Mesothelial cell of epicardium (in vitro differentiated cells): ENCODE measurements at regions not wholly inside any gene's neighbourhood (a gene's known extent, or its start where the extent isn't known, plus 50 kb on each side); places are given as distances from the start of the nearest gene placed in this dataset.

ENCODE experiments used
- DNase-seq, 2 experiments: peaks; one replicate each; pipeline ENCODE4 v3.0.0; 2021; ENCODE audit warnings: low spot score in 2 of 2; ENCODE audit not compliant: unreplicated experiment in 2 of 2
- H3K27ac Mint-ChIP-seq: 2 replicates; pipeline ENCODE4 v1.8.0; 2021; ENCODE audit warnings: mixed read lengths
- H3K27me3 Mint-ChIP-seq: 2 replicates; pipeline ENCODE4 v1.8.0; 2021; ENCODE audit warnings: low read depth, mixed read lengths
- H3K36me3 Mint-ChIP-seq: 2 replicates; pipeline ENCODE4 v1.8.0; 2021; ENCODE audit warnings: mixed read lengths
- H3K4me1 Mint-ChIP-seq: 2 replicates; pipeline ENCODE4 v1.8.0; 2021; ENCODE audit warnings: mixed read lengths
- H3K4me3 Mint-ChIP-seq: 2 replicates; pipeline ENCODE4 v1.8.0; 2021; ENCODE audit warnings: mild to moderate bottlenecking, moderate library complexity, mixed read lengths
- H3K9me3 Mint-ChIP-seq: 2 replicates; pipeline ENCODE4 v1.8.0; 2021; ENCODE audit warnings: mixed read lengths
- TF ChIP-seq, protein P1 (sequence below): fragments of 200-600 bp; sonication (generic); IDR thresholded peaks from one replicate; pipeline ENCODE4 v1.5.0; 2021; ENCODE audit warnings: antibody characterized with exemption; ENCODE audit not compliant: unreplicated experiment

DNA sequence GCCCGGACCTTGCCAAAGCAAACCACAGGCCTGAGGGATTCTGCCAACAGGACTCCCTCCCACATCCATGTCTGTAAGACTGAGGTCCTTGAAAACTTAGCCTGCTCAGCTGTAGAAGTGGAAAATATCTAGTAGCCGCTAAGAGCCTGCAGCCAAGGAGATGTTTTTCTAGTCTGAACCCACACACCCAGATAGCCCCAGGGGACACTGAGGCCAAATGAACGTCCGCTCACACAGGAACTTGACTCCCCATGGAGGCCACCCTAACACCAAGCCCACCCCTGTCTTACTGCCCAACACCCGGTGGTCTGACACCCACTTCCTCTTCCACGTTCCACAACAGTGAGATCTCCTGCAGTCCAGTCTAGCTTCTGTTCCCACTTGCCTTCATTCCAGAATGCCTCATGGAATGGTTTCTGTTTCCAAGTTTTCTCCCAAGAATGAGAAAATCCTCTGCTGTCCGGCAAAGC lies 174.8 kb downstream of the PLPP3 start:
- H3K9me3 Mint-ChIP-seq: peaks cover 4% of the 10 kb centered on the region
- H3K4me1 Mint-ChIP-seq: no peaks in the 10 kb centered on the region
- DNase-seq: no peak
- no peaks in the 10 kb centered on the region for H3K36me3 Mint-ChIP-seq
- H3K4me3 Mint-ChIP-seq: no peak overlapping the region
- TF ChIP-seq, protein P1, sequence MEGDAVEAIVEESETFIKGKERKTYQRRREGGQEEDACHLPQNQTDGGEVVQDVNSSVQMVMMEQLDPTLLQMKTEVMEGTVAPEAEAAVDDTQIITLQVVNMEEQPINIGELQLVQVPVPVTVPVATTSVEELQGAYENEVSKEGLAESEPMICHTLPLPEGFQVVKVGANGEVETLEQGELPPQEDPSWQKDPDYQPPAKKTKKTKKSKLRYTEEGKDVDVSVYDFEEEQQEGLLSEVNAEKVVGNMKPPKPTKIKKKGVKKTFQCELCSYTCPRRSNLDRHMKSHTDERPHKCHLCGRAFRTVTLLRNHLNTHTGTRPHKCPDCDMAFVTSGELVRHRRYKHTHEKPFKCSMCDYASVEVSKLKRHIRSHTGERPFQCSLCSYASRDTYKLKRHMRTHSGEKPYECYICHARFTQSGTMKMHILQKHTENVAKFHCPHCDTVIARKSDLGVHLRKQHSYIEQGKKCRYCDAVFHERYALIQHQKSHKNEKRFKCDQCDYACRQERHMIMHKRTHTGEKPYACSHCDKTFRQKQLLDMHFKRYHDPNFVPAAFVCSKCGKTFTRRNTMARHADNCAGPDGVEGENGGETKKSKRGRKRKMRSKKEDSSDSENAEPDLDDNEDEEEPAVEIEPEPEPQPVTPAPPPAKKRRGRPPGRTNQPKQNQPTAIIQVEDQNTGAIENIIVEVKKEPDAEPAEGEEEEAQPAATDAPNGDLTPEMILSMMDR: no peak
- H3K27me3 Mint-ChIP-seq: no peaks in the 10 kb centered on the region
- no peak overlapping the region for H3K27ac Mint-ChIP-seq

DNA sequence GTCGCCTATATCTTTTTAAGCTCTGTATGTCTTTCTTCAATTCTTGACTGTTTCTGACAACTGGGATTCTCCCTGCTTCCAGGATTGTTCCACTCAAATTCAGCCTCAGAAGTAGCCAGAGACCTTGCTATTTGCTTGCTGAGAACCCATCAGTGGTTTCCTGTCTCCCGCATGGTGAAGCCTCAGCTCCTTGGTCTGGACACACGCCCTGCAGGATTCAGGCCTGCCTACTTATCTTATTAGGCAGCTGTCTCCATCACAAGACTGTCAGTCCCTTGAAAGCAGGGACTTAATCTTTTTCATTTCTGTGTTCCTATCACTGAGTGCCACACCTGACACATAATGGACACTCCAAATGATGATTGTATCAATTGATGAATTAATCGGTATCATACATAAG lies 175.3 kb downstream of the PLPP3 start:
- H3K27me3 Mint-ChIP-seq: no peaks in the 10 kb centered on the region
- H3K9me3 Mint-ChIP-seq: peaks cover 4% of the 10 kb centered on the region
- TF ChIP-seq, protein P1: no peak
- no peak overlapping the region for H3K4me3 Mint-ChIP-seq
- no peaks in the 10 kb centered on the region for H3K36me3 Mint-ChIP-seq
- no peak overlapping the region for H3K27ac Mint-ChIP-seq
- no peak for DNase-seq
- H3K4me1 Mint-ChIP-seq: peaks cover 4% of the 10 kb centered on the region

DNA sequence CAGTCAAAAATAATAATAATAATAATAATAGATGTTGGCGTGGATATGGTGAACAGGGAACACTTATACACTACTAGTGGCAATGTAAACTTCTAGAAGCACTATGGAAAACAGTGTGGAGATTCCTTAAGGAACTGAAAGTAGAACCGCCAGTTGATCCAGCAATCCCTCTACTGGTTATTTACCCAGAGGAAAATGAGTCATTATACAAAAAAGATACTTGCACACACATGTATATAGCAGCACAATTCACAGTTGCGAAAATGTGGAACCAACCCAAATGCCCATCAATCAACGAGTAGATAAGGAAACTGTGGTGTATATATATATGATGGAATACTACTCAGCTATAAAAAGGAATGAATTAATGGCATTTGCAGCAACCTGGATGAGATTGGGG lies 176.0 kb downstream of the PLPP3 start:
- peaks cover 4% of the 10 kb centered on the region for H3K9me3 Mint-ChIP-seq
- no peak overlapping the region for H3K27ac Mint-ChIP-seq
- H3K4me1 Mint-ChIP-seq: peaks cover 9% of the 10 kb centered on the region
- no peaks in the 10 kb centered on the region for H3K27me3 Mint-ChIP-seq
- no peaks in the 10 kb centered on the region for H3K36me3 Mint-ChIP-seq
- TF ChIP-seq, protein P1: no peak
- no peak overlapping the region for H3K4me3 Mint-ChIP-seq
- DNase-seq: no peak

- TF ChIP-seq, protein P1: no peak
- no peak overlapping the region for H3K27ac Mint-ChIP-seq
- no peak for DNase-seq
- peaks cover 27% of the 10 kb centered on the region for H3K4me1 Mint-ChIP-seq
- H3K27me3 Mint-ChIP-seq: no peaks in the 10 kb centered on the region
- H3K36me3 Mint-ChIP-seq: no peaks in the 10 kb centered on the region
- peaks cover 4% of the 10 kb centered on the region for H3K9me3 Mint-ChIP-seq
- no peak overlapping the region for H3K4me3 Mint-ChIP-seq
These were observed 178.2 kb downstream of the PLPP3 start for GRCh38 chr1:56401191-56401590.

DNA sequence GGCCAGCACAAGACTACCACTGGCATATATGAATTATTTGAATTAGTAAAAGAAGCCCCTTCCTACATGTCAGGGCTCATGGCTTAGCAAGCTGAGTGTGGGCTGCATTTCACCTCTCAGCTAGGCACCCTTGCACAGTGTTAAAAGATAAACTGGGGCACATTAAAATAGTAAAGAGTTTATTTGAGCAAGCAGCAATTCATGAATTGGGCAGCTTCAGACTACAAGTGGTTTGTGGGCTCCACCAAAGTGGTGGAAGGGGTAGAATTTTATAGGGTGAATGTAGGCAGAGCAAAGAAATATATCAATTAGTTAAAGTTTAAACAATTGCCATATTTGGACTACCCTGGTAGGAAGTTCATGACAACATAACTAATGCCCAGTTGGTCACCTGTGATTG lies 178.8 kb downstream of the PLPP3 start:
- H3K9me3 Mint-ChIP-seq: peaks cover 4% of the 10 kb centered on the region
- H3K27me3 Mint-ChIP-seq: no peaks in the 10 kb centered on the region
- TF ChIP-seq, protein P1: no peak
- H3K27ac Mint-ChIP-seq: no peak overlapping the region
- H3K4me3 Mint-ChIP-seq: no peak overlapping the region
- no peaks in the 10 kb centered on the region for H3K36me3 Mint-ChIP-seq
- DNase-seq: no peak
- H3K4me1 Mint-ChIP-seq: peaks cover 28% of the 10 kb centered on the region

DNA sequence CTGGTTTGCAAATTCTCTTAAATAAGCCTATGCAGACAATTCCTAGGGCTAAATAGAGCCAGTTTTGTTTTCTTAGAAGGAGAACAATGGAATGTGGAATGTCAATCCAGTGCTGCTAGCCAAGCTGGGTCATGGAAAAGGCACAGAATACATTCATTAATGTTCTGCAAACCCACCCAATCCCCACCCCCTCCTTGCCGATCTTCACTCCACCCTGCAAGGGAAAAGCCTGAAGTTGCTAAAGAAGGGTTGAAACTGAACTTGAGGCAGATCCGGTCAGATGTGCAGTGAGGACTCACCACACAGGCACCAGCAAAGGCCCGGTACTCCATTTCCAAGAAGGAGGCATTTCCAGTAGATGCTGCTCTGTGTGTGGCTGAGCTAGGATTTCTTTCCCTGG lies 179.6 kb downstream of the PLPP3 start:
- H3K4me1 Mint-ChIP-seq: peaks cover 28% of the 10 kb centered on the region
- no peaks in the 10 kb centered on the region for H3K36me3 Mint-ChIP-seq
- DNase-seq: no peak
- H3K4me3 Mint-ChIP-seq: no peak overlapping the region
- H3K27me3 Mint-ChIP-seq: no peaks in the 10 kb centered on the region
- TF ChIP-seq, protein P1: no peak
- H3K9me3 Mint-ChIP-seq: peaks cover 4% of the 10 kb centered on the region
- H3K27ac Mint-ChIP-seq: no peak overlapping the region
